Adrenal gland (tissue), 5 donors: ENCODE measurements at regions not wholly inside any gene's neighbourhood (a gene's known extent, or its start where the extent isn't known, plus 50 kb on each side); places are given as distances from the start of the nearest gene placed in this dataset.

ENCODE experiments used
- POLR2A ChIP-seq, 2 donors: fragments of 450-650 bp; IDR thresholded peaks; one replicate each; pipeline ENCODE4 v1.6.1; 2017; ENCODE audit warnings: antibody characterized with exemption in 2 of 2, mild to moderate bottlenecking in 2 of 2, moderate library complexity in 1 of 2
- TF ChIP-seq, protein P1 (sequence below), 6 experiments: fragments of 450-650 bp in 4 of 6; fragments of 200-600 bp in 2 of 6; sonication (generic) in 1 of 6; IDR thresholded peaks; 1 replicate in 5 of 6; 2 replicates in 1 of 6; pipeline versions ENCODE4 v1.5.1 to v1.8.0; 2016 to 2021; ENCODE audit warnings: antibody characterized with exemption in 6 of 6, mild to moderate bottlenecking in 2 of 6, moderate library complexity in 1 of 6
- donor health status: DM: no; HTN: no; CAD: no.

- TF ChIP-seq, protein P1, sequence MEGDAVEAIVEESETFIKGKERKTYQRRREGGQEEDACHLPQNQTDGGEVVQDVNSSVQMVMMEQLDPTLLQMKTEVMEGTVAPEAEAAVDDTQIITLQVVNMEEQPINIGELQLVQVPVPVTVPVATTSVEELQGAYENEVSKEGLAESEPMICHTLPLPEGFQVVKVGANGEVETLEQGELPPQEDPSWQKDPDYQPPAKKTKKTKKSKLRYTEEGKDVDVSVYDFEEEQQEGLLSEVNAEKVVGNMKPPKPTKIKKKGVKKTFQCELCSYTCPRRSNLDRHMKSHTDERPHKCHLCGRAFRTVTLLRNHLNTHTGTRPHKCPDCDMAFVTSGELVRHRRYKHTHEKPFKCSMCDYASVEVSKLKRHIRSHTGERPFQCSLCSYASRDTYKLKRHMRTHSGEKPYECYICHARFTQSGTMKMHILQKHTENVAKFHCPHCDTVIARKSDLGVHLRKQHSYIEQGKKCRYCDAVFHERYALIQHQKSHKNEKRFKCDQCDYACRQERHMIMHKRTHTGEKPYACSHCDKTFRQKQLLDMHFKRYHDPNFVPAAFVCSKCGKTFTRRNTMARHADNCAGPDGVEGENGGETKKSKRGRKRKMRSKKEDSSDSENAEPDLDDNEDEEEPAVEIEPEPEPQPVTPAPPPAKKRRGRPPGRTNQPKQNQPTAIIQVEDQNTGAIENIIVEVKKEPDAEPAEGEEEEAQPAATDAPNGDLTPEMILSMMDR (IDR thresholded peaks at IDR 0.05): no peak
- TF ChIP-seq POLR2A (IDR thresholded peaks at IDR 0.05): no peak
Observed at GRCh38 chr1:19021845-19022244, 65.4 kb upstream of the IFFO2 start.
